HG03442 (cell line): ENCODE measurements at regions not wholly inside any gene's neighbourhood (a gene's known extent, or its start where the extent isn't known, plus 50 kb on each side); places are given as distances from the start of the nearest gene placed in this dataset.
"Not testable (repeated sequence)": the region's sequence is repeated elsewhere in the genome, so short reads cannot be mapped to it uniquely, and the experiment has no call there.

Source experiments
- ATAC-seq: cut with Tn5 transposase; IDR thresholded peaks from one replicate; pipeline ENCODE4 v1.9.1; 2021; ENCODE audit warnings: mild to moderate bottlenecking, moderate library complexity; ENCODE audit not compliant: unreplicated experiment

- ATAC-seq = no peak
Observed at GRCh38 chr1:83058327-83058726, 940.6 kb downstream of the TTLL7 start.

GRCh38 chr1:83055391-83056170, 943.4 kb downstream of the TTLL7 start:
- ATAC-seq = no peak

GRCh38 chr1:83053446-83053845, 945.5 kb downstream of the TTLL7 start:
- ATAC-seq = no peak

GRCh38 chr1:83052865-83053264, 946.1 kb downstream of the TTLL7 start:
- no peak for ATAC-seq

GRCh38 chr1:83051053-83051452, 947.9 kb downstream of the TTLL7 start:
- not testable (repeated sequence) for ATAC-seq

GRCh38 chr1:83043244-83043643, 955.7 kb downstream of the TTLL7 start:
- no peak for ATAC-seq

- not testable (repeated sequence) for ATAC-seq
Observed at GRCh38 chr1:83039091-83039490, 959.8 kb downstream of the TTLL7 start.

GRCh38 chr1:83034851-83035250, 964.1 kb downstream of the TTLL7 start:
- ATAC-seq = no peak

GRCh38 chr1:83033682-83034081, 965.2 kb downstream of the TTLL7 start:
- no peak for ATAC-seq

- ATAC-seq = no peak
Observed at GRCh38 chr1:83029916-83030315, 969.0 kb downstream of the TTLL7 start.

GRCh38 chr1:83029050-83029449, 969.9 kb downstream of the TTLL7 start:
- no peak for ATAC-seq

- ATAC-seq = no peak
Observed at GRCh38 chr1:83028467-83028866, 970.5 kb downstream of the TTLL7 start.

- no peak for ATAC-seq
Observed at GRCh38 chr1:83027511-83027910, 971.4 kb downstream of the TTLL7 start.

GRCh38 chr1:83026745-83027144, 972.2 kb downstream of the TTLL7 start:
- ATAC-seq = no peak

- no peak for ATAC-seq
Observed at GRCh38 chr1:83024251-83024767, 974.6 kb downstream of the TTLL7 start.

GRCh38 chr1:83023212-83023611, 975.7 kb downstream of the TTLL7 start:
- ATAC-seq = no peak

GRCh38 chr1:83022206-83022605, 976.7 kb downstream of the TTLL7 start:
- ATAC-seq = no peak

- ATAC-seq = no peak
Observed at GRCh38 chr1:83017701-83018100, 981.2 kb downstream of the TTLL7 start.

- ATAC-seq = no peak
Observed at GRCh38 chr1:83017276-83017675, 981.7 kb downstream of the TTLL7 start.

- no peak for ATAC-seq
Observed at GRCh38 chr1:83016354-83016849, 982.5 kb downstream of the TTLL7 start.

- ATAC-seq = no peak
Observed at GRCh38 chr1:83015163-83015562, 983.8 kb downstream of the TTLL7 start.

- no peak for ATAC-seq
Observed at GRCh38 chr1:83012950-83013349, 986.0 kb downstream of the TTLL7 start.

- ATAC-seq = no peak
Observed at GRCh38 chr1:83011265-83011664, 987.7 kb downstream of the TTLL7 start.
